ENCODE measurements at regions not wholly inside any gene's neighbourhood (a gene's known extent, or its start where the extent isn't known, plus 50 kb on each side); places are given as distances from the start of the nearest gene placed in this dataset.
A peak's percentile ranks its signal among the peaks of the same experiment; 100 is the strongest.
"Not testable (repeated sequence)": the region's sequence is repeated elsewhere in the genome, so short reads cannot be mapped to it uniquely, and the experiment has no call there.

DNA sequence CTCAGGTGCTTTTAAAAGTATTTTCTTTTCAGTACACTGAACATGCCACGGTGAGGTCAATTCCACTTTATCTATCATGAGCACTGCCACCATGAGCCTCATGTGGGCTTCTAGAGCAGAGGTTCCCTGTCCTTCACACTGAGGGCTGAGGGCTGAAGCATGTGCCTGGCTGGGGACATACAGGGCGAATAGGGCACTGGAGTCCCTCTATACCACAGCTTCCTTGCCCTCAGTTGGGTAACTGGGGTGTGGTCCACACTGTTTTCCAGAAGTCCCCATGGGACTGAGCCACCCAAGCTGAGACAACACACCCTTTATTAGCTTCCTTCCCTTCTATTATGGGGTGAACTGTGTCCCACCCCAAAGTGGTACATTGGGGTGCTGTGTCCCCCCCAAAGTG is 172.2 kb upstream of the ID2 start:
- Histone ChIP-seq H3K4me3 (IDR thresholded peaks at IDR 0.05; ENCODE audit: insufficient read depth, low read depth, low read length) (no peak overlapping the region), H2AFZ (ENCODE audit: low read depth) (no peak overlapping the region), H4K20me1 (ENCODE audit: insufficient read depth) (no peaks in the 10 kb centered on the region), H3K36me3 (ENCODE audit: insufficient read depth) (no peaks in the 10 kb centered on the region), H3K9ac (no peak overlapping the region), H3K4me2 (no peak overlapping the region), H3K79me2 (ENCODE audit: insufficient read depth, low read depth) (no peaks in the 10 kb centered on the region), H3K27ac (no peak overlapping the region), H3K27me3 (ENCODE audit: insufficient read depth, low read depth) (no peaks in the 10 kb centered on the region), H3K4me1 (ENCODE audit: low read depth, poor library complexity, severe bottlenecking) (peaks cover 41% of the 10 kb centered on the region)
- no peak for TF ChIP-seq CTCF (conservative IDR thresholded peaks at IDR 0.05; ENCODE audit: low read depth, low read length)

DNA sequence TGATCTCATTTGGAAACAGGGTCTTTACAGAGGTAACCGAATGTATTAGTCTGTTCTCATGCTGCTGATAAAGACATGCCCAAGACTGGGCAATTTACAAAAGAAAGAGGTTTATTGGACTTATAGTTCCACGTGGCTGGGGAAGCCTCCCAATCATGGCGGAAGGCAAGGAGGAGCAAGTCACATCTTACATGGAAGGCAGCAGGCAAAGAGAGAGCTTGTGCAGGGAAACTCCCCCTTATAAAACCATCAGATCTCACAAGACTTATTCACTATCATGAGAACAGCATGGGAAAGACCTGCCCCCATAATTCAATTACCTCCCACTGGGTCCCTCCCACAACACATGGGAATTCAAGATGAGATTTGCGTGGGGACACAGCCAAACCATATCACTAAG is 171.8 kb upstream of the ID2 start:
- H3K36me3 ChIP-seq (ENCODE audit: insufficient read depth); H4K20me1 ChIP-seq (ENCODE audit: insufficient read depth); H3K27ac ChIP-seq; H3K27me3 ChIP-seq (ENCODE audit: insufficient read depth, low read depth); H3K4me3 ChIP-seq (IDR thresholded peaks at IDR 0.05; ENCODE audit: insufficient read depth, low read depth, low read length); H3K79me2 ChIP-seq (ENCODE audit: insufficient read depth, low read depth); H2AFZ ChIP-seq (ENCODE audit: low read depth); H3K9ac ChIP-seq; H3K4me2 ChIP-seq: not testable (repeated sequence)
- H3K4me1 ChIP-seq (ENCODE audit: low read depth, poor library complexity, severe bottlenecking) = peaks cover 46% of the 10 kb centered on the region

- H3K79me2 ChIP-seq (ENCODE audit: insufficient read depth, low read depth) = no peaks in the 10 kb centered on the region
- H3K27me3 ChIP-seq (ENCODE audit: insufficient read depth, low read depth) = no peaks in the 10 kb centered on the region
These were observed 171.3 kb upstream of the ID2 start for GRCh38 chr2:8510519-8510918.

GRCh38 chr2:8511868-8512612 is 169.8 kb upstream of the ID2 start:
- Histone ChIP-seq H3K4me1 (ENCODE audit: low read depth, poor library complexity, severe bottlenecking) (peaks cover 64% of the 10 kb centered on the region), H3K27ac (no peak overlapping the region), H3K4me3 (IDR thresholded peaks at IDR 0.05; ENCODE audit: insufficient read depth, low read depth, low read length) (no peak overlapping the region), H2AFZ (ENCODE audit: low read depth) (no peak overlapping the region), H3K4me2 (peak overlapping the region; percentile 34; the same call in 1 of the 2 replicates), H3K36me3 (ENCODE audit: insufficient read depth) (no peaks in the 10 kb centered on the region), H3K9ac (no peak overlapping the region), H4K20me1 (ENCODE audit: insufficient read depth) (no peaks in the 10 kb centered on the region), H3K79me2 (ENCODE audit: insufficient read depth, low read depth) (no peaks in the 10 kb centered on the region), H3K27me3 (ENCODE audit: insufficient read depth, low read depth) (no peaks in the 10 kb centered on the region)
- no peak for TF ChIP-seq CTCF (conservative IDR thresholded peaks at IDR 0.05; ENCODE audit: low read depth, low read length)

More at GRCh38 chr2:8510519-8510918, 171.3 kb upstream of the ID2 start:
- Histone ChIP-seq H3K9ac (no peak overlapping the region), H3K27ac (no peak overlapping the region), H3K36me3 (ENCODE audit: insufficient read depth) (no peaks in the 10 kb centered on the region), H3K4me1 (ENCODE audit: low read depth, poor library complexity, severe bottlenecking) (peaks cover 50% of the 10 kb centered on the region), H4K20me1 (ENCODE audit: insufficient read depth) (no peaks in the 10 kb centered on the region), H2AFZ (ENCODE audit: low read depth) (no peak overlapping the region), H3K4me3 (IDR thresholded peaks at IDR 0.05; ENCODE audit: insufficient read depth, low read depth, low read length) (no peak overlapping the region), H3K4me2 (no peak overlapping the region)
- no peak for TF ChIP-seq CTCF (conservative IDR thresholded peaks at IDR 0.05; ENCODE audit: low read depth, low read length)

DNA sequence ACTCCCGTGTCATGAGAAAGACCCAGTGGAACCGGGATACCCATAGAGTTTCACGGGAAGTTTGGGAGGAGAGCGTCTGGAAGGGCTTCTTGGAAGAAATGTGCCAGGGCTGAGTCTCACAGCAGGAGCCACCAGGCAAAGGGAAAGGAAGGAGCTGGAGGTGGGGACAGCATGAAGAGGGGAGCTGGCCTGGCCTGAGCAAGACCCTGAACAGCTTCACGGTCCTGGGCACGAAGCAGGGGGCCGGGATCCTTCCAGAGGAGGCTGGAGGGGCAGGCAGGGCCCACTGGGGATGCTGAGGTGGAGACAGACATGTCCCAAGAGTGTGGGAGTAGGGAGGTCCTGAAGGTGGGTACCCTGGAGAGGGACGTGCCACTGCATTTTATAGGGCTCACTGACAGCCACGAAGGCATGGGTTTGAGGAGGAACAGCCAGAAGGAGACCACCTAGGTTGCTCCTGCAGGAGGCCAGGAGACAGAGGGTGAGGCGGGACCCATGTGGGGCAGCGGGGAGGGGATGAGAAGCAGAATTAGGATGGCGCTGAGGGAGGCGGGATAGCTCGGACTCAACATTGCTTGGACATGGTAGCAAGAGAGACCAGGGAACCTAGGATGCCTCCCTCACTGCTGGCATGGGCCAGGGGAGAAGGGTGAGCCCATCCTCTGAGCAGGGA is 168.1 kb upstream of the ID2 start:
- no peaks in the 10 kb centered on the region for H3K79me2 ChIP-seq (ENCODE audit: insufficient read depth, low read depth)
- no peaks in the 10 kb centered on the region for H3K36me3 ChIP-seq (ENCODE audit: insufficient read depth)
- no peaks in the 10 kb centered on the region for H3K27me3 ChIP-seq (ENCODE audit: insufficient read depth, low read depth)
- 0 out of 2 replicates have a peak overlapping the region, but pooled peaks have one; percentile 16 for H2AFZ ChIP-seq (ENCODE audit: low read depth)
- no peak for TF ChIP-seq CTCF (conservative IDR thresholded peaks at IDR 0.05; ENCODE audit: low read depth, low read length)
- peaks cover 72% of the 10 kb centered on the region for H3K4me1 ChIP-seq (ENCODE audit: low read depth, poor library complexity, severe bottlenecking)
- no peak overlapping the region for H3K9ac ChIP-seq
- peak overlapping the region; percentile 87; the same call in 1 of the 2 replicates for H3K4me2 ChIP-seq
- peak overlapping the region; percentile 80; the same call in 1 of the 2 replicates for H3K27ac ChIP-seq
- H3K4me3 ChIP-seq (IDR thresholded peaks at IDR 0.05; ENCODE audit: insufficient read depth, low read depth, low read length) = peak overlapping the region; percentile 65
- no peaks in the 10 kb centered on the region for H4K20me1 ChIP-seq (ENCODE audit: insufficient read depth)

Data from KMS-11 (cell line).